ENCODE measurements at regions not wholly inside any gene's neighbourhood (a gene's known extent, or its start where the extent isn't known, plus 50 kb on each side); places are given as distances from the start of the nearest gene placed in this dataset.

DNA sequence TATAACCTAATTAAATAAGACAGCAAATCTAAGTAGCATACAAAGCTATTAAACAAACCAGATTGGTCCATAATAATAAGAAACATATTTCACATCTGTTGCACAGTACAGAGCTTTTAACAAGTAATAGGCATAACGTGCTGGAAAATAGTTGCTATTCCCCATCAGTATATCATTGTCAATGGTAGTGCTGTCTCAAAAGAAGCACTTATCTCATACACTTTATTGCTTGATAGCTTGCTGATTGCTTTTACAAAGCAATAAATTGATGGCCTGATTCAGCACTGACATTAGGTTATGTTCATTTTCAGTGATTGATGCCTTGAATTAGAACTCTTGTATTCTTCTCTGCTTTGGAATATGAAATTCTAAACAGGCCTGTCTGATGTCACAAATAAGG is 641.7 kb downstream of the CBLN2 start:
- no peak overlapping the region for H3K4me3 Mint-ChIP-seq (ENCODE audit: low read depth)
- no peak for TF ChIP-seq CTCF (IDR thresholded peaks at IDR 0.05; ENCODE audit: unreplicated experiment)
- H3K4me1 Mint-ChIP-seq (ENCODE audit: low read depth): peaks cover 3% of the 10 kb centered on the region
- no peak for DNase-seq (ENCODE audit: low spot score, unreplicated experiment)
- H3K27me3 Mint-ChIP-seq: no peaks in the 10 kb centered on the region
- H3K36me3 Mint-ChIP-seq (ENCODE audit: insufficient read depth): no peaks in the 10 kb centered on the region
- no peak overlapping the region for H3K27ac Mint-ChIP-seq
- no peaks in the 10 kb centered on the region for H3K9me3 Mint-ChIP-seq (ENCODE audit: low read depth)

DNA sequence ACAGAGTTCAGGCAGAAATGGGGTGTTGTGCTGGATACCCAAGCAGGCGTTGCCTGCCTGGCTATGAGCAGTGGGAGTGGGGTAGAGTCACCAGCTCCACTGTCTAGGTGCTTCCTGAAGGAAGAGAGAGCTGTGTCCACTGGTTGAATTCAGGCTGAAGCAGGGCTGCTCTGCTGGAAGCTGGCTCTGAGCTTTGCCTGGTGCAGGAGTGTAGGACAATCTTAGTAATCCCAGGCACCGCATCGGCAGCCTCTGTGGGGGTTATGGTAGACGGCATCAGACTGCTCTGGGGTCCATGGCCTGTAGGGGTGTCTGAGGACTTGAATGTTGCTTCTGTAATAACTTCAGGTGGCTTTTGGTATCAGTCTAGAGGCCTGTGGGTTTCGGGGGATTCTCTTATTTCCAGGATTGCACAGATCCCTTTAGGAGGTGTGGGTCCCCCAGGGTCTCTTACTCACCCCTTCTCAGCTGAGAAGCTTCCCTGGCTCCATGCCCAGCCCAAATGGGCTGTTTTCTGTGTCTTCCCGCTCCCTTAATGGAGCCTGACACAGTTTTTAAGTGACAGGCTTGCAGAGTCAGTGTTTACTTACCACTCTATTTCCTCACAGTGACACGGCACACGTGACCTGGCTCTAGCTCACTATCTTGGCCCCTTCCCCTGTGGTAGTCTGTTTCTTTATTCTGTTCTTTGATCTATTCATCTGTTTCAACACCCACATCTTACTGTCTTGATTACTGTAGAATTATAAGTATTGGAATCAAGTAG is 644.3 kb downstream of the CBLN2 start:
- no peak for TF ChIP-seq CTCF (IDR thresholded peaks at IDR 0.05; ENCODE audit: unreplicated experiment)
- no peak for DNase-seq (ENCODE audit: low spot score, unreplicated experiment)
- peaks cover 3% of the 10 kb centered on the region for H3K4me1 Mint-ChIP-seq (ENCODE audit: low read depth)
- no peak overlapping the region for H3K27ac Mint-ChIP-seq
- H3K9me3 Mint-ChIP-seq (ENCODE audit: low read depth): peaks cover 7% of the 10 kb centered on the region
- no peaks in the 10 kb centered on the region for H3K27me3 Mint-ChIP-seq
- no peak overlapping the region for H3K4me3 Mint-ChIP-seq (ENCODE audit: low read depth)
- no peaks in the 10 kb centered on the region for H3K36me3 Mint-ChIP-seq (ENCODE audit: insufficient read depth)

- Mint-ChIP-seq H3K4me1 (ENCODE audit: low read depth) (peaks cover 3% of the 10 kb centered on the region), H3K36me3 (ENCODE audit: insufficient read depth) (no peaks in the 10 kb centered on the region), H3K27me3 (no peaks in the 10 kb centered on the region), H3K4me3 (ENCODE audit: low read depth) (no peak overlapping the region), H3K27ac (no peak overlapping the region), H3K9me3 (ENCODE audit: low read depth) (peaks cover 7% of the 10 kb centered on the region)
- TF ChIP-seq CTCF (IDR thresholded peaks at IDR 0.05; ENCODE audit: unreplicated experiment): no peak
- no peak for DNase-seq (ENCODE audit: low spot score, unreplicated experiment)
Measured at GRCh38 chr18:71899183-71899582, 645.0 kb downstream of the CBLN2 start.

DNA sequence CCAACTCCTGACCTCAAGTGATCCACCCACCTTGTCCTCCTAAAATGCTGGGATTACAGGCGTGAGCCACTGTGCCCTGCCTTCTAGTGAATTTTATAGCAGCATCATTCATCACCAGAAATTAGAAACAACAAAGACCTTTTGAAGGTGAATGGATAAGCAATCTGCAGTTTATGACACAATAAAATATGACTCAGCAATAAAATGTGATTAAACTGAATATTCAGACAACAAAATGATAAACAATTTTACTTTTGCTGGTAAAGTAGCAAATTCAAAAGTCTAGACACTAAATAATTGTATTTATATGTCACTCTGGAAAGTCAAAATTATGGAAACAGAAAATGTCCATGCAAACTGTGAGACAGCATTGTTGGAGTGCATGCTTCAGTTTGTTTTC is 656.6 kb downstream of the CBLN2 start:
- Mint-ChIP-seq H3K36me3 (ENCODE audit: insufficient read depth) (no peaks in the 10 kb centered on the region), H3K27ac (no peak overlapping the region), H3K4me3 (ENCODE audit: low read depth) (no peak overlapping the region), H3K27me3 (no peaks in the 10 kb centered on the region), H3K9me3 (ENCODE audit: low read depth) (no peaks in the 10 kb centered on the region), H3K4me1 (ENCODE audit: low read depth) (no peaks in the 10 kb centered on the region)
- no peak for TF ChIP-seq CTCF (IDR thresholded peaks at IDR 0.05; ENCODE audit: unreplicated experiment)
- DNase-seq (ENCODE audit: low spot score, unreplicated experiment): no peak

- H3K27me3 Mint-ChIP-seq: no peaks in the 10 kb centered on the region
- H3K27ac Mint-ChIP-seq: no peak overlapping the region
- no peak for TF ChIP-seq CTCF (IDR thresholded peaks at IDR 0.05; ENCODE audit: unreplicated experiment)
- peaks cover 4% of the 10 kb centered on the region for H3K4me1 Mint-ChIP-seq (ENCODE audit: low read depth)
- no peak for DNase-seq (ENCODE audit: low spot score, unreplicated experiment)
- H3K36me3 Mint-ChIP-seq (ENCODE audit: insufficient read depth): no peaks in the 10 kb centered on the region
- peaks cover 6% of the 10 kb centered on the region for H3K9me3 Mint-ChIP-seq (ENCODE audit: low read depth)
- no peak overlapping the region for H3K4me3 Mint-ChIP-seq (ENCODE audit: low read depth)
Measured at GRCh38 chr18:71878226-71878625, 665.9 kb downstream of the CBLN2 start.
